Neuronal stem cell (in vitro differentiated cells): ENCODE measurements at regions not wholly inside any gene's neighbourhood (a gene's known extent, or its start where the extent isn't known, plus 50 kb on each side); places are given as distances from the start of the nearest gene placed in this dataset.
"Not testable (repeated sequence)": the region's sequence is repeated elsewhere in the genome, so short reads cannot be mapped to it uniquely, and the experiment has no call there.

Source experiments
- DNase-seq: peaks from one replicate; pipeline ENCODE4 v3.0.0-alpha.2; 2013; ENCODE audit warnings: low spot score
- H2AFZ ChIP-seq: one replicate; pipeline ENCODE4 v1.6.1; 2013; ENCODE audit warnings: mild to moderate bottlenecking, low read length, inconsistent platforms
- H2AK5ac ChIP-seq: 2 replicates; pipeline ENCODE4 v1.6.1; 2013; ENCODE audit warnings: low read depth, mild to moderate bottlenecking, inconsistent platforms, low read length, moderate library complexity, mixed read lengths
- H2BK120ac ChIP-seq: 2 replicates; pipeline ENCODE4 v1.6.1; 2013; ENCODE audit warnings: low read depth, mild to moderate bottlenecking, inconsistent platforms, low read length, moderate library complexity, mixed read lengths
- H2BK12ac ChIP-seq: one replicate; pipeline ENCODE4 v1.6.1; 2013; ENCODE audit warnings: low read length, inconsistent platforms
- H2BK15ac ChIP-seq: 2 replicates; pipeline ENCODE4 v1.6.1; 2013; ENCODE audit warnings: mild to moderate bottlenecking, low read length, inconsistent platforms, mixed read lengths
- H2BK5ac ChIP-seq: one replicate; pipeline ENCODE4 v1.6.1; 2013; ENCODE audit warnings: inconsistent platforms, mild to moderate bottlenecking, low read length, moderate library complexity
- H3K14ac ChIP-seq: one replicate; pipeline ENCODE4 v1.6.1; 2013; ENCODE audit warnings: low read length, inconsistent platforms
- H3K18ac ChIP-seq: 2 replicates; pipeline ENCODE4 v1.6.1; 2013; ENCODE audit warnings: low read length, inconsistent platforms
- H3K23ac ChIP-seq: 2 replicates; pipeline ENCODE4 v1.6.1; 2013; ENCODE audit warnings: low read depth, mild to moderate bottlenecking, mixed read lengths, low read length, inconsistent platforms; ENCODE audit not compliant: poor library complexity
- H3K27ac ChIP-seq: replicated peaks from 3 replicates; pipeline ENCODE4 v1.5.1; 2013; ENCODE audit warnings: low read length, inconsistent platforms
- H3K27me3 ChIP-seq, 3 experiments: 2 replicates each; pipeline ENCODE4 v1.6.1; 2013; ENCODE audit warnings: low read length in 3 of 3, mild to moderate bottlenecking in 2 of 3, inconsistent platforms in 1 of 3, low read depth in 1 of 3, mixed read lengths in 1 of 3, moderate library complexity in 1 of 3; ENCODE audit not compliant: control insufficient read depth in 3 of 3, insufficient read depth in 3 of 3
- H3K36me3 ChIP-seq, 2 donors: replicated peaks in 1 of 2; 2 replicates each; pipeline ENCODE4 v1.6.1; 2013; ENCODE audit warnings: low read length in 2 of 2; ENCODE audit not compliant: control insufficient read depth in 2 of 2, insufficient read depth in 2 of 2
- H3K4ac ChIP-seq: 2 replicates; pipeline ENCODE4 v1.6.1; 2013; ENCODE audit warnings: inconsistent platforms, mild to moderate bottlenecking, low read length, moderate library complexity
- H3K4me1 ChIP-seq, 2 donors: 1 replicate in 1 of 2; 2 replicates in 1 of 2; pipeline ENCODE4 v1.6.1; 2013; ENCODE audit warnings: low read length in 2 of 2, low read depth in 1 of 2; ENCODE audit not compliant: control insufficient read depth in 2 of 2, insufficient read depth in 1 of 2
- H3K4me2 ChIP-seq: one replicate; pipeline ENCODE4 v1.6.1; 2013; ENCODE audit warnings: mild to moderate bottlenecking, low read length, inconsistent platforms; ENCODE audit not compliant: insufficient read depth, poor library complexity, severe bottlenecking
- H3K4me3 ChIP-seq, 2 donors: 2 replicates each; pipeline ENCODE4 v1.5.1; 2013; ENCODE audit warnings: low read length in 2 of 2, mild to moderate bottlenecking in 2 of 2, inconsistent platforms in 1 of 2, moderate library complexity in 1 of 2
- H3K79me1 ChIP-seq: one replicate; pipeline ENCODE4 v1.6.1; 2013; ENCODE audit warnings: low read depth, mild to moderate bottlenecking, inconsistent platforms, low read length, moderate library complexity
- H3K9ac ChIP-seq: one replicate; pipeline ENCODE4 v1.6.1; 2013; ENCODE audit warnings: mild to moderate bottlenecking, low read depth, low read length, inconsistent platforms; ENCODE audit not compliant: poor library complexity
- H3K9me3 ChIP-seq, 2 donors: replicated peaks in 1 of 2; 2 replicates each; pipeline versions ENCODE3 to v1.6.1; 2013; ENCODE audit warnings: low read length in 2 of 2, mild to moderate bottlenecking in 2 of 2, inconsistent platforms in 1 of 2, low read depth in 1 of 2, mixed read lengths in 1 of 2, moderate library complexity in 1 of 2; ENCODE audit not compliant: control insufficient read depth in 2 of 2, insufficient read depth in 1 of 2
- H4K8ac ChIP-seq: one replicate; pipeline ENCODE4 v1.6.1; 2013; ENCODE audit warnings: low read depth, mild to moderate bottlenecking, inconsistent platforms, low read length, moderate library complexity
- H4K91ac ChIP-seq: one replicate; pipeline ENCODE4 v1.6.1; 2013; ENCODE audit warnings: low read length, low read depth, mild to moderate bottlenecking, inconsistent platforms; ENCODE audit not compliant: poor library complexity
- WGBS, 2 donors: extraction: QIAGEN DNeasy Blood & Tissue Kit; methylation state at CpG; one replicate each; pipeline ENCODE4 v1.1.7; 2013; ENCODE audit warnings: missing lambda C conversion rate in 2 of 2, mixed read lengths in 1 of 2; ENCODE audit not compliant: insufficient read length in 2 of 2, insufficient replicate concordance in 1 of 2; ENCODE audit errors: extremely low coverage in 2 of 2; 5-methylcytosine and 5-hydroxymethylcytosine counted together

DNA sequence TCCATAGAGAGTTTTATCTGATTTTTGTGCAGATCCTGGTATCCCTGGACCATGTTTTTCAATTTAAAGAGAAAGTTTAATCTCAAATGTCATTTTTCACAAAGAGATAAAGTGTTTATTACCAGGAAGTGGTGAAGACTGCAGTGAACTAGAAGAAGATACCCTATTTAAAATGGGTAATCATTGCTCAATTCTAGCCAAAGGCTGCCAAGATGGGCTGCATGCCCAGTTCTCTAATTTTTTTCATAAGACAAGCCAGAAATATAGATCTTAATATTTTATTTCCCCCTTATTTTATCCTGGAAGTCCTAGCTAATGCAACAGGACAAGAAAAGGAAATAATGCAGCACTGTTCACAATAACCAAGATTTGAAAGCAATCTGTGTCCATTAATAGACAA is 343.5 kb downstream of the PCNX1 start:
- Histone ChIP-seq H3K23ac (no peak overlapping the region), H3K27ac (no peak overlapping the region), H2BK120ac (no peak overlapping the region), H2BK12ac (no peak overlapping the region), H2AFZ (no peak overlapping the region), H4K8ac (no peak overlapping the region), H3K4me1 (no peaks in the 10 kb centered on the region), H3K4me2 (no peak overlapping the region), H3K79me1 (no peaks in the 10 kb centered on the region), H3K27me3 (no peaks in the 10 kb centered on the region), H3K4ac (no peak overlapping the region), H3K14ac (no peak overlapping the region), H3K18ac (no peak overlapping the region), H2BK5ac (no peak overlapping the region), H3K9ac (no peak overlapping the region), H2BK15ac (no peak overlapping the region), H3K4me3 (no peak overlapping the region), H4K91ac (no peak overlapping the region), H3K9me3 (peaks cover 0 to 3% of the 10 kb centered on the region in 2 donors), H3K36me3 (peaks cover 0 to 2% of the 10 kb centered on the region in 2 donors), H2AK5ac (no peak overlapping the region)
- no peak for DNase-seq

DNA sequence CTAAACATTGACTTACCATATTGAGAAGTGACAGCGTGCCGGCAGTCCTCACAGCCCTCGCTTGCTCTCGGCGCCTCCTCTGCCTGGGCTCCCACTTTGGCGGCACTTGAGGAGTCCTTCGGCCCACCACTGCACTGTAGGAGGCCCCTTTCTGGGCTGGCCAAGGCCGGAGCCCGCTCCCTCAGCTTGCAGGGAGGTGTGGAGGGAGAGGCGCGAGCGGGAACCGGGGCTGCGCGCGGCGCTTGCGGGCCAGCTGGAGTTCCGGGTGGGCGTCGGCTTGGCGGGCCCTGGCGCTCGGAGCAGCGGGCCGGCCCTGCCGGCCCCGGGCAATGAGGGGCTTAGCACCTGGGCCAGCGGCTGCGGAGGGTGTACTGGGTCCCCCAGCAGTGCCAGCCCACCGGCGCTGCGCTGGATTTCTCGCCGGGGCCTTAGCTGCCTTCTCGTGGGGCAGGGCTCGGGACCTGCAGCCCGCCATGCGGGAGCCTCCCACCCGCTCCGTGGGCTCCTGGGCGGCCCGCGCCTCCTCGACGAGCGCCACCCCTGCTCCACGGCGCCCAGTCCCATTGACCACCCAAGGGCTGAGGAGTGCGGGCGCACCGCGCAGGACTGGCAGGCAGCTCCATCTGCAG is 346.9 kb downstream of the PCNX1 start:
- H3K14ac ChIP-seq, H4K8ac ChIP-seq, H2BK120ac ChIP-seq, H3K27ac ChIP-seq, H4K91ac ChIP-seq, H3K18ac ChIP-seq, H3K4me1 ChIP-seq, H3K9me3 ChIP-seq, H2AK5ac ChIP-seq, H3K9ac ChIP-seq, H3K36me3 ChIP-seq, DNase-seq, H3K4me2 ChIP-seq, H3K4ac ChIP-seq, H3K27me3 ChIP-seq, H3K4me3 ChIP-seq, H3K79me1 ChIP-seq, H3K23ac ChIP-seq, H2BK5ac ChIP-seq, H2BK15ac ChIP-seq, H2BK12ac ChIP-seq, H2AFZ ChIP-seq: not testable (repeated sequence)
- WGBS, 2 donors, result no CpG with 5 or more reads among the region's 53 CpGs

DNA sequence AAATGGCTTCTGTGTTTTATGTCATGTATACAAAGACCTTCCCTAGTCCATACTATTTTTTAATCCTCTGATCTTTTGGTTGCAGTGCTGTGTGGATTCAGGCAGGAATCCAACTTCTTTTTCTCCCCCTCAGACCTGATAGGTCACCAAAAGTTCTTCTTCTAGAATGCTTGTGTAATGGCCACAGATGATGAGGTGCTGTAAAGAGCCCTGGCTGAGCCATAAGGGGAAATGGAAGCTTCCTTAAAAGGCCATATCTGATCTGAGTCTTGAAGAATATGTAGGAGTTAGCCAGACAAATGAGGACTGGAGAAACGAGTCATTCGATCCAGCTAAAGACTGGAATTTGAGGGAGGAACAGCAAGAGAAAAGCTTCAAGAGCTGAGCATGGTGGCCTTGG is 353.9 kb downstream of the PCNX1 start:
- H2BK12ac ChIP-seq, result no peak overlapping the region
- no peak overlapping the region for H4K91ac ChIP-seq
- H3K9me3 ChIP-seq, result peaks cover 3 to 9% of the 10 kb centered on the region in 2 donors
- H3K23ac ChIP-seq, result no peak overlapping the region
- no peak overlapping the region for H3K27ac ChIP-seq
- WGBS, 2 donors, result no CpG with 5 or more reads among the region's 2 CpGs
- H4K8ac ChIP-seq, result no peak overlapping the region
- no peak overlapping the region for H2AK5ac ChIP-seq
- H3K4me3 ChIP-seq, result no peak overlapping the region
- no peak for DNase-seq
- no peak overlapping the region for H3K18ac ChIP-seq
- H2BK5ac ChIP-seq, result no peak overlapping the region
- no peak overlapping the region for H3K4ac ChIP-seq
- H3K27me3 ChIP-seq, result no peaks in the 10 kb centered on the region
- no peaks in the 10 kb centered on the region for H3K36me3 ChIP-seq
- H3K79me1 ChIP-seq, result no peaks in the 10 kb centered on the region
- H2BK15ac ChIP-seq, result no peak overlapping the region
- H3K14ac ChIP-seq, result no peak overlapping the region
- H3K4me1 ChIP-seq, result no peaks in the 10 kb centered on the region
- H2AFZ ChIP-seq, result no peak overlapping the region
- H3K9ac ChIP-seq, result no peak overlapping the region
- H3K4me2 ChIP-seq, result no peak overlapping the region
- no peak overlapping the region for H2BK120ac ChIP-seq

GRCh38 chr14:71262441-71262840 is 355.2 kb downstream of the PCNX1 start:
- H3K27me3 ChIP-seq, result no peaks in the 10 kb centered on the region
- DNase-seq, result no peak

More at GRCh38 chr14:71262441-71262840, 355.2 kb downstream of the PCNX1 start:
- Histone ChIP-seq H3K23ac (no peak overlapping the region), H3K9ac (no peak overlapping the region), H3K4ac (no peak overlapping the region), H2BK120ac (no peak overlapping the region), H2BK12ac (no peak overlapping the region), H3K36me3 (no peaks in the 10 kb centered on the region), H3K27ac (no peak overlapping the region), H2AK5ac (no peak overlapping the region), H3K4me2 (no peak overlapping the region), H4K8ac (no peak overlapping the region), H3K18ac (no peak overlapping the region), H4K91ac (no peak overlapping the region), H2BK15ac (no peak overlapping the region), H2AFZ (no peak overlapping the region), H3K4me3 (no peak overlapping the region), H3K9me3 (peaks cover 3 to 9% of the 10 kb centered on the region in 2 donors), H2BK5ac (no peak overlapping the region), H3K14ac (no peak overlapping the region), H3K4me1 (no peaks in the 10 kb centered on the region), H3K79me1 (no peaks in the 10 kb centered on the region)
- no CpG with 5 or more reads among the region's 2 CpGs for WGBS, 2 donors
